ENCODE measurements at regions not wholly inside any gene's neighbourhood (a gene's known extent, or its start where the extent isn't known, plus 50 kb on each side); places are given as distances from the start of the nearest gene placed in this dataset.

GRCh38 chr15:69987492-69988489, 109.9 kb downstream of the TLE3 start:
- TF ChIP-seq POLR2A (IDR thresholded peaks at IDR 0.05; ENCODE audit: low read length) (no peak), GATA1 (IDR thresholded peaks at IDR 0.05; ENCODE audit: low read depth, low read length) (no peak)
